ENCODE measurements at regions not wholly inside any gene's neighbourhood (a gene's known extent, or its start where the extent isn't known, plus 50 kb on each side); places are given as distances from the start of the nearest gene placed in this dataset.

DNA sequence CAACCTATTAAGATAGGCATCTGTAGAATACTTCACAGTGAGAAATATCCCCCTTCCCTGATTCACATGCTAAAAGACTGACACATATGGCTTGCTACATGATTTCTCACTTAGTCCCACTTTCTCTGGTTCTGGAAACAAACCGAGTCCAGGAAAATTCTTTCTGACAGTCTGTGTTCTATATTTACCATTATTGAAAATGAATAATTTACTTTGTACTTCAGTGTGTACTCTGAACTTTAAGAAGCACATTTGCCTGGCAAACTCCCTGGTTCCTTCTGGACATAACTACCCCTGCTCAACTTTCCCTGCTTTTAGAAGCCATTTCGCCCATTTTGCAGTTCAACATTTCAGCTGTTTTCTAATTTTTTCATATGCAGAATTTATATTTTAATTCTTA, 53.6 kb downstream of the APCS start:
- Histone ChIP-seq H3K4me3 (ENCODE audit: low read length) (no peak overlapping the region), H3K4me1 (ENCODE audit: low read length) (no peaks in the 10 kb centered on the region), H3K27ac (ENCODE audit: low read length) (no peak overlapping the region), H3K79me2 (ENCODE audit: low read length) (no peaks in the 10 kb centered on the region), H3K9me3 (replicated peaks; ENCODE audit: insufficient read depth, low read length) (no peaks in the 10 kb centered on the region), H2AFZ (ENCODE audit: low read length) (no peak overlapping the region), H3K36me3 (replicated peaks; ENCODE audit: insufficient read depth, low read length) (no peaks in the 10 kb centered on the region), H3K9me2 (replicated peaks; ENCODE audit: insufficient read depth, low read length) (no peaks in the 10 kb centered on the region), H4K20me1 (ENCODE audit: insufficient read depth, low read length) (no peaks in the 10 kb centered on the region), H3F3A (ENCODE audit: insufficient read depth, low read length) (no peaks in the 10 kb centered on the region), H3K27me3 (replicated peaks; ENCODE audit: insufficient read depth, low read length) (no peaks in the 10 kb centered on the region), H3K4me2 (ENCODE audit: low read depth, low read length) (no peak overlapping the region), H3K9ac (ENCODE audit: low read length) (no peak overlapping the region)
- DNase-seq = no peak
- TF ChIP-seq CTCF (IDR thresholded peaks at IDR 0.05; ENCODE audit: low read length) = no peak
- no peak for TF ChIP-seq EZH2 (optimal IDR thresholded peaks at IDR 0.05; ENCODE audit: low read depth, low read length)
- no peak for TF ChIP-seq EZH2phosphoT487 (IDR thresholded peaks at IDR 0.05; ENCODE audit: low read length)

DNA sequence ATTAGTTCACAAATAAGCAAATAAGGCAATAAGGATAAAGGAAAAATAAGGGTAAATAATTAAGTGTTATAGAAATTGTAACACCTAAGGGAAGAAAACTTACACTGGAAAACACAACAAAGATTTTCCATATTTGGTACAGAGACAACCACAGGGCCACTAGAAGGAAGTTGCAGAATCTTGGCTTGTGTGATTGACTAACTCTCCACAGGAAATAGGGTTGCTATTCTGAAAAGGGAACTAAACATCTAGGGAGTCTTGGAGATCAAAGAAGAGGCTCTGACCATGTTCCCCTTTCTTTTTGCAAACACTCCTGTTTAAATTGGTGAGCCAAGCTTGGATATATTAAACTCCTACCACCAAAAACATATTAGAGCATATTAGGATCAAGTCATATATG, 59.1 kb downstream of the APCS start:
- Histone ChIP-seq H3K4me1 (ENCODE audit: low read length) (no peaks in the 10 kb centered on the region), H4K20me1 (ENCODE audit: insufficient read depth, low read length) (no peaks in the 10 kb centered on the region), H3K9me2 (replicated peaks; ENCODE audit: insufficient read depth, low read length) (no peaks in the 10 kb centered on the region), H3K27me3 (replicated peaks; ENCODE audit: insufficient read depth, low read length) (no peaks in the 10 kb centered on the region), H3K36me3 (replicated peaks; ENCODE audit: insufficient read depth, low read length) (no peaks in the 10 kb centered on the region), H3K79me2 (ENCODE audit: low read length) (no peaks in the 10 kb centered on the region), H2AFZ (ENCODE audit: low read length) (no peak overlapping the region), H3K9me3 (replicated peaks; ENCODE audit: insufficient read depth, low read length) (no peaks in the 10 kb centered on the region), H3K4me3 (ENCODE audit: low read length) (no peak overlapping the region), H3K27ac (ENCODE audit: low read length) (no peak overlapping the region), H3F3A (ENCODE audit: insufficient read depth, low read length) (no peaks in the 10 kb centered on the region), H3K9ac (ENCODE audit: low read length) (no peak overlapping the region), H3K4me2 (ENCODE audit: low read depth, low read length) (no peak overlapping the region)
- DNase-seq = peak; percentile 12
- TF ChIP-seq EZH2phosphoT487 (IDR thresholded peaks at IDR 0.05; ENCODE audit: low read length) (no peak), EZH2 (optimal IDR thresholded peaks at IDR 0.05; ENCODE audit: low read depth, low read length) (no peak), CTCF (IDR thresholded peaks at IDR 0.05; ENCODE audit: low read length) (no peak)

- H3K4me2 ChIP-seq (ENCODE audit: low read depth, low read length) = no peak overlapping the region
- H3F3A ChIP-seq (ENCODE audit: insufficient read depth, low read length) = no peaks in the 10 kb centered on the region
- H3K27ac ChIP-seq (ENCODE audit: low read length) = no peak overlapping the region
- TF ChIP-seq EZH2phosphoT487 (IDR thresholded peaks at IDR 0.05; ENCODE audit: low read length) = no peak
- no peak for TF ChIP-seq EZH2 (optimal IDR thresholded peaks at IDR 0.05; ENCODE audit: low read depth, low read length)
- TF ChIP-seq CTCF (IDR thresholded peaks at IDR 0.05; ENCODE audit: low read length) = no peak
- H3K4me3 ChIP-seq (ENCODE audit: low read length) = no peak overlapping the region
- H3K27me3 ChIP-seq (replicated peaks; ENCODE audit: insufficient read depth, low read length) = no peaks in the 10 kb centered on the region
- no peaks in the 10 kb centered on the region for H3K4me1 ChIP-seq (ENCODE audit: low read length)
- no peaks in the 10 kb centered on the region for H3K9me3 ChIP-seq (replicated peaks; ENCODE audit: insufficient read depth, low read length)
- H3K79me2 ChIP-seq (ENCODE audit: low read length) = no peaks in the 10 kb centered on the region
- no peaks in the 10 kb centered on the region for H3K36me3 ChIP-seq (replicated peaks; ENCODE audit: insufficient read depth, low read length)
- DNase-seq = no peak
- H3K9ac ChIP-seq (ENCODE audit: low read length) = no peak overlapping the region
- no peak overlapping the region for H2AFZ ChIP-seq (ENCODE audit: low read length)
- no peaks in the 10 kb centered on the region for H4K20me1 ChIP-seq (ENCODE audit: insufficient read depth, low read length)
- no peaks in the 10 kb centered on the region for H3K9me2 ChIP-seq (replicated peaks; ENCODE audit: insufficient read depth, low read length)
Measured at GRCh38 chr1:159647616-159648015, 60.0 kb downstream of the APCS start.
